ENCODE measurements at regions not wholly inside any gene's neighbourhood (a gene's known extent, or its start where the extent isn't known, plus 50 kb on each side); places are given as distances from the start of the nearest gene placed in this dataset.

DNA sequence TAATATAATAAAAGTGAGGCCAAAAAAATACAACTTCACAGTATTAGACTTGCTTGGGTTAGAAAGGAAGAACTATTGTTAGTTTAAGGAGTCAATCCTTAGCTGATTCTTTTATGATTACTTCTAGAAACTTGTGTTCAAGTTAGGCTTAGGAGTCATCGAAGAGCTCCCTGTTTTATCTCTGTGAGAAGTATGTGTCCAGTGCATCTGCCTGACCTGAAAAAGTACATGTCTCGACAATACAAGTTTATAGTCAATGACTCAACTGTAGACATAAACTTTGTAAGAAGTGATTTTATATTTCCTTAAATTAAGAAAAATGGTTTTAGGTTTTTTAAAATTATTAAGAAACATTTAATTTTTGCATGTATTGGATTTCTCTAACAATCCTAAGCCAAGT is 571.2 kb downstream of the ZEB2 start:
- TF ChIP-seq, protein P1, sequence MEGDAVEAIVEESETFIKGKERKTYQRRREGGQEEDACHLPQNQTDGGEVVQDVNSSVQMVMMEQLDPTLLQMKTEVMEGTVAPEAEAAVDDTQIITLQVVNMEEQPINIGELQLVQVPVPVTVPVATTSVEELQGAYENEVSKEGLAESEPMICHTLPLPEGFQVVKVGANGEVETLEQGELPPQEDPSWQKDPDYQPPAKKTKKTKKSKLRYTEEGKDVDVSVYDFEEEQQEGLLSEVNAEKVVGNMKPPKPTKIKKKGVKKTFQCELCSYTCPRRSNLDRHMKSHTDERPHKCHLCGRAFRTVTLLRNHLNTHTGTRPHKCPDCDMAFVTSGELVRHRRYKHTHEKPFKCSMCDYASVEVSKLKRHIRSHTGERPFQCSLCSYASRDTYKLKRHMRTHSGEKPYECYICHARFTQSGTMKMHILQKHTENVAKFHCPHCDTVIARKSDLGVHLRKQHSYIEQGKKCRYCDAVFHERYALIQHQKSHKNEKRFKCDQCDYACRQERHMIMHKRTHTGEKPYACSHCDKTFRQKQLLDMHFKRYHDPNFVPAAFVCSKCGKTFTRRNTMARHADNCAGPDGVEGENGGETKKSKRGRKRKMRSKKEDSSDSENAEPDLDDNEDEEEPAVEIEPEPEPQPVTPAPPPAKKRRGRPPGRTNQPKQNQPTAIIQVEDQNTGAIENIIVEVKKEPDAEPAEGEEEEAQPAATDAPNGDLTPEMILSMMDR (conservative IDR thresholded peaks at IDR 0.05; ENCODE audit: low read depth, low read length), result no peak
- no peak for TF ChIP-seq EZH2 (IDR thresholded peaks at IDR 0.05; ENCODE audit: borderline replicate concordance, low read depth, low read length, poor library complexity, severe bottlenecking)
